IMR-90 (cell line): ENCODE measurements at regions not wholly inside any gene's neighbourhood (a gene's known extent, or its start where the extent isn't known, plus 50 kb on each side); places are given as distances from the start of the nearest gene placed in this dataset.

Experiments used
- ATAC-seq: fragments of 200-7000 bp; cut with Tn5 transposase; 2 replicates; pipeline ENCODE4 v1.9.1; 2020; ENCODE audit warnings: low read depth, mild to moderate bottlenecking, moderate library complexity
- BruUV-seq: library from RNA; stranded (reverse); fragments of 400-500 nt; replicated peaks from 2 replicates; lab custom pipeline; 2021; lab: Mats Ljungman, UMichigan
- CTCF ChIA-PET: fragments of 300-600 bp; formaldehyde crosslinking; extraction: SDS; loops from one replicate; lab custom pipeline; 2021; ENCODE audit warnings: antibody characterized with exemption; lab: Yijun Ruan, JAX
- POLR2A ChIA-PET: fragments of 300-600 bp; sonication (Branson Sonifier 250); formaldehyde crosslinking; loops from one replicate; lab custom pipeline; 2022; ENCODE audit warnings: antibody characterized with exemption; ENCODE audit not compliant: unreplicated experiment; lab: Charles Lee
- DNase-seq: peaks from one replicate; pipeline ENCODE4 v3.0.0; 2013
- H2AFZ ChIP-seq: replicated peaks from 2 replicates; pipeline ENCODE3; 2013; ENCODE audit warnings: low read length, mild to moderate bottlenecking; ENCODE audit not compliant: poor library complexity
- H2AK5ac ChIP-seq: 2 replicates; pipeline ENCODE4 v1.6.1; 2013; ENCODE audit warnings: low read depth, low read length, inconsistent platforms
- H2AK9ac ChIP-seq: replicated peaks from 2 replicates; pipeline ENCODE3; 2013; ENCODE audit warnings: mild to moderate bottlenecking, low read depth, low read length, moderate library complexity; ENCODE audit not compliant: poor library complexity
- H2BK120ac ChIP-seq: 2 replicates; pipeline ENCODE4 v1.6.1; 2013; ENCODE audit warnings: low read depth, low read length, inconsistent platforms
- H2BK15ac ChIP-seq: 3 replicates; pipeline ENCODE4 v1.6.1; 2013; ENCODE audit warnings: low read depth, low read length, inconsistent platforms
- H2BK20ac ChIP-seq: 2 replicates; pipeline ENCODE4 v1.6.1; 2013; ENCODE audit warnings: low read depth, mild to moderate bottlenecking, inconsistent platforms, low read length, moderate library complexity
- H2BK5ac ChIP-seq: 2 replicates; pipeline ENCODE4 v1.6.1; 2013; ENCODE audit warnings: mild to moderate bottlenecking, low read depth, low read length, inconsistent platforms; ENCODE audit not compliant: poor library complexity, severe bottlenecking
- H3K14ac ChIP-seq: replicated peaks from 2 replicates; pipeline ENCODE4 v1.6.1; 2013; ENCODE audit warnings: low read depth, low read length, inconsistent platforms
- H3K18ac ChIP-seq: 2 replicates; pipeline ENCODE4 v1.6.1; 2013; ENCODE audit warnings: low read depth, low read length, control low read depth
- H3K23ac ChIP-seq: 2 replicates; pipeline ENCODE4 v1.6.1; 2013; ENCODE audit warnings: low read depth, low read length, inconsistent platforms
- H3K27ac ChIP-seq: 2 replicates; pipeline ENCODE4 v1.5.1; 2013; ENCODE audit warnings: mild to moderate bottlenecking, control low read depth, low read length; ENCODE audit not compliant: insufficient read depth
- H3K27me3 ChIP-seq: 2 replicates; pipeline ENCODE4 v1.6.1; 2013; ENCODE audit warnings: low read length; ENCODE audit not compliant: control insufficient read depth, insufficient read depth
- H3K36me3 ChIP-seq: 2 replicates; pipeline ENCODE4 v1.6.1; 2013; ENCODE audit warnings: low read length, mixed read lengths; ENCODE audit not compliant: control insufficient read depth, insufficient read depth
- H3K4ac ChIP-seq: 2 replicates; pipeline ENCODE4 v1.6.1; 2013; ENCODE audit warnings: low read depth, low read length, inconsistent platforms
- H3K4me1 ChIP-seq: 2 replicates; pipeline ENCODE4 v1.6.1; 2013; ENCODE audit warnings: low read length, mixed read lengths; ENCODE audit not compliant: control insufficient read depth, insufficient read depth
- H3K4me2 ChIP-seq: 2 replicates; pipeline ENCODE4 v1.6.1; 2013; ENCODE audit warnings: low read depth, mild to moderate bottlenecking, control low read depth, low read length, moderate library complexity
- H3K4me3 ChIP-seq: 2 replicates; pipeline ENCODE4 v1.5.1; 2013; ENCODE audit warnings: low read depth, mild to moderate bottlenecking, control low read depth, low read length, moderate library complexity; ENCODE audit not compliant: insufficient read depth
- H3K56ac ChIP-seq: 2 replicates; pipeline ENCODE4 v1.6.1; 2013; ENCODE audit warnings: low read length, inconsistent platforms; ENCODE audit not compliant: insufficient read depth; ENCODE audit errors: extremely low read depth
- H3K79me1 ChIP-seq, 2 experiments: 2 replicates each; pipeline ENCODE4 v1.6.1; 2013; ENCODE audit warnings: low read length in 2 of 2, inconsistent platforms in 1 of 2, low read depth in 1 of 2
- H3K9ac ChIP-seq: 2 replicates; pipeline ENCODE4 v1.6.1; 2013; ENCODE audit warnings: low read depth, low read length, control low read depth
- H3K9me1 ChIP-seq: 2 replicates; pipeline ENCODE4 v1.6.1; 2013; ENCODE audit warnings: low read length, inconsistent platforms; ENCODE audit not compliant: insufficient read depth
- H3K9me3 ChIP-seq: 2 replicates; pipeline ENCODE4 v1.6.1; 2013; ENCODE audit warnings: low read length; ENCODE audit not compliant: control insufficient read depth, insufficient read depth
- H4K20me1 ChIP-seq: 2 replicates; pipeline ENCODE4 v1.6.1; 2013; ENCODE audit warnings: low read length, inconsistent platforms; ENCODE audit not compliant: insufficient read depth
- H4K5ac ChIP-seq: 2 replicates; pipeline ENCODE4 v1.6.1; 2013; ENCODE audit warnings: mild to moderate bottlenecking, low read depth, low read length, control low read depth
- H4K8ac ChIP-seq, 2 experiments: 2 replicates each; pipeline ENCODE4 v1.6.1; 2013; ENCODE audit warnings: low read depth in 2 of 2, low read length in 2 of 2, control low read depth in 1 of 2, inconsistent platforms in 1 of 2
- H4K91ac ChIP-seq: 2 replicates; pipeline ENCODE4 v1.6.1; 2013; ENCODE audit warnings: low read depth, low read length, inconsistent platforms; ENCODE audit not compliant: insufficient read depth
- BHLHE40 ChIP-seq: fragments of 150-350 bp; IDR thresholded peaks from 2 replicates; pipeline ENCODE4 v1.6.1; 2016; ENCODE audit warnings: mild to moderate bottlenecking, low read depth, low read length
- NFE2L2 ChIP-seq: fragments of 150-350 bp; IDR thresholded peaks from 2 replicates; pipeline ENCODE4 v1.6.1; 2016; ENCODE audit warnings: low read depth, mild to moderate bottlenecking, low read length
- WGBS, 2 experiments: methylation state at CpG; one replicate each; pipeline versions ENCODE4 v1.1.5 to v1.1.7; 2013; ENCODE audit warnings: missing lambda C conversion rate in 2 of 2; ENCODE audit not compliant: insufficient read length in 1 of 2; ENCODE audit errors: extremely low coverage in 2 of 2; 5-methylcytosine and 5-hydroxymethylcytosine counted together
- dilution Hi-C: fragments of 300-500 bp; cut with HindIII; formaldehyde crosslinking; loops from one replicate; pipeline ENCODE4 v1.14.3; 2018; ENCODE audit warnings: low sequenced_read_pairs; ENCODE audit not compliant: unreplicated experiment
- in situ Hi-C: fragments of 300-500 bp; cut with MboI; formaldehyde crosslinking; loops from 3 replicates; pipeline ENCODE4 v1.14.3; 2019; ENCODE audit warnings: low sequenced_read_pairs, inconsistent platforms, mixed read lengths
- intact Hi-C: fragments of 100-400 bp; cut with micrococcal nuclease; formaldehyde crosslinking; loops from 2 replicates; pipeline ENCODE4 v1.10.0; 2022

DNA sequence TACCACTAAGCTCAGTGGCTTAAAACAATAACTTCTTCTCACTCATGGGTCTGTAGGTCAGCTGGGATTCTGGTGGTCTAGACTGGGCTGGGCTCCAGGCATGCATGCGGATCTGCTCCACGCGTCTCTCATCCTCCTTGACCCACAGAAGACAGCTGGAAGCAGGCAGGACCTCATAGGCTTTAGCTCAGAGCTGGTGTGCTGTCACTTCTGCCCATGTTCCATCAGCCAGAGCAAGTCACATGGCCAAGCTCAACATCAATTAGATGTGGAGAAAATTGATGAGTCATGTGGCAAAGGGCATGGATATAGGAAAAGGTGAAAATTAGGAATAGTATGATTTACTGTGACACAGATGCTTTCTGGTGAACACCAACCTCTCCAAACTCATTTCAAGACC is 57.4 kb upstream of the PSMF1 start:
- intact Hi-C loops (no loop called here), in situ Hi-C loops (no loop called here), dilution Hi-C loops (no loop called here)
- Histone ChIP-seq H2BK5ac (no peak overlapping the region), H3K4me1 (no peaks in the 10 kb centered on the region), H3K14ac (no peak overlapping the region), H2AK9ac (no peak overlapping the region), H2BK15ac (no peak overlapping the region), H2AK5ac (no peak overlapping the region), H3K4me2 (no peak overlapping the region), H4K5ac (no peak overlapping the region), H3K18ac (no peak overlapping the region), H3K23ac (no peak overlapping the region), H2BK120ac (no peak overlapping the region), H3K27ac (no peak overlapping the region), H3K9me3 (no peaks in the 10 kb centered on the region), H4K20me1 (no peaks in the 10 kb centered on the region), H2AFZ (no peak overlapping the region), H4K91ac (no peak overlapping the region), H3K36me3 (no peaks in the 10 kb centered on the region), H3K27me3 (no peaks in the 10 kb centered on the region; the same call in 1 of the 2 replicates), H3K4me3 (no peak overlapping the region), H3K9me1 (no peaks in the 10 kb centered on the region), H2BK20ac (no peak overlapping the region), H3K9ac (no peak overlapping the region), H3K4ac (no peak overlapping the region), H3K56ac (no peak overlapping the region), H3K79me1 (no peaks in the 10 kb centered on the region), H4K8ac (no peak overlapping the region)
- TF ChIP-seq NFE2L2 (peak; percentile 59), BHLHE40 (no peak)
- no TSS peak for BruUV-seq
- CTCF ChIA-PET = no interaction called here
- no peak for ATAC-seq
- no peak for DNase-seq
- POLR2A ChIA-PET = no interaction called here
- WGBS, 2 experiments = no CpG with 5 or more reads among the region's 3 CpGs
